Activated T-cell treated with anti-CD3 and anti-CD28 coated beads for 1 hour (primary cell): ENCODE measurements at regions not wholly inside any gene's neighbourhood (a gene's known extent, or its start where the extent isn't known, plus 50 kb on each side); places are given as distances from the start of the nearest gene placed in this dataset.

Source experiments
- DNase-seq: peaks from one replicate; pipeline ENCODE4 v3.0.0-alpha.2; 2020; ENCODE audit warnings: low read depth

DNA sequence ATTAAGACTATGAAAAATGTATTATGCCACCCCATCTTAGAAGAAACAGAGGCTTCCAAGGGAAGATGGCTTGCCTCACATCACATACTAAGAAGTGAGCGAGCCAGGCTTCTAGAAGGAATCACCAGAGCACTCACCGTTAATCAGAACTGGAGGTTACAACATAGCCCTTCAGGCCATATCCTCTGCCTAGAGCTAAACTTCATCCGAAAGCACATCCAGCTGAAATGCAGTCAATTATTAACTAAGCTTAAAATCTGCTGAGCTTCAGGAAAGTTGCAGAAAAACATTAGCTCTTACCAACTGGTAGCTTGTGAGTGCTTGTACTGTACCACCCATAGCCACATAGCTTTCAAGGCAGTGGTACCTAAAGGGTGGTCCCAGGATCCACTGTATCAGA, 483.2 kb downstream of the TBL1XR1 start:
- DNase-seq, result no peak

GRCh38 chr3:176712191-176712590, 485.1 kb downstream of the TBL1XR1 start:
- DNase-seq, result no peak

- DNase-seq, result no peak
Observed at GRCh38 chr3:176699288-176699687, 498.0 kb downstream of the TBL1XR1 start.

GRCh38 chr3:176697284-176697889, 499.9 kb downstream of the TBL1XR1 start:
- DNase-seq, result no peak

GRCh38 chr3:176696816-176697215, 500.5 kb downstream of the TBL1XR1 start:
- no peak for DNase-seq

- no peak for DNase-seq
Observed at GRCh38 chr3:176692966-176693785, 504.1 kb downstream of the TBL1XR1 start.

- no peak for DNase-seq
Observed at GRCh38 chr3:176692199-176692965, 504.9 kb downstream of the TBL1XR1 start.

- no peak for DNase-seq
Observed at GRCh38 chr3:176690083-176690869, 507.0 kb downstream of the TBL1XR1 start.

- no peak for DNase-seq
Observed at GRCh38 chr3:176687754-176688153, 509.5 kb downstream of the TBL1XR1 start.

GRCh38 chr3:176683382-176683781, 513.9 kb downstream of the TBL1XR1 start:
- DNase-seq, result no peak

DNA sequence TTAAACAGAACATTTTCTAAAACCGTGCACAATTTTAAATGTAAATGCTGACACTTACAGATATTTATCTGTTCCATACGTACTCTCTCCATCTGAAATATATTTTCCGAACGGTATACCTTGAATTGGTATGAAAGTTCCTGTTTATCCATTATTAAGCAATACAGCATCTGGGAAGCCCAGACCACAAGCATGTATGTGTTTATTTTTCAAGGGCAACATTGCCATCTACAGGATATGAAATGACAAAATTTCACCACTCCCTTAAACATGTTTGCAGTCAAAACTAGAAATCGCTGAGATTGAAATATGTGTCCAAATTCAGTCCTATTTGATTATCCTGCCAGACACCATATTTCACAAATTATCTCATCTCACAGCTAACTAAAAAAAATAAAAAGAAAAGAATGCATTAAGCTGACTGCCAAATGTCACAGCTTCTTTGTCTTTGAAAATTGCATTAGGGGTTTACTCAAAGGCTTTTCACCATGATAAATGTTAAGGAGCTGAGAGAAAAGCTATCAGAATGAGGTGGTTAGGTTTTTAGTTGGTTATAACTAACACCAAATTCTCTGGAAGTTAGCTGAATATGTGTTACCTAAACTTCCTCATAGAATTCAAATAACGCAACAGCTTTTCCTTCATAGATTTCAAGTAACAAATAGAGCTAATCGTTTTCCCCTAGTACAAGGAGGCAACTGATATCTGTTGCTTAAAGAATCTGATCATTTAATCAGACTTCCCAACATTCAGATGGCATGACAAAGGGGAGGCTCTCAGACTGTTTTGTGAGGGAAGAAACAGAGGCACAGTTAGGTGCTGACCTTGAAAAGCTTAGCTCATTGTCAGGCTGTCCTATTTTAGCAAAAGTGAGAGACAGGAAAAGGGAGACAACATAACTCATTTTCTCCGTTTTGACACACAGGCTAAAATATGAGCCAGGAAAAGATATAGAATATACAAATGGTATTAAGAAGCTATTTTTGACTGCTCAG, 533.1 kb downstream of the TBL1XR1 start:
- DNase-seq, result no peak

DNA sequence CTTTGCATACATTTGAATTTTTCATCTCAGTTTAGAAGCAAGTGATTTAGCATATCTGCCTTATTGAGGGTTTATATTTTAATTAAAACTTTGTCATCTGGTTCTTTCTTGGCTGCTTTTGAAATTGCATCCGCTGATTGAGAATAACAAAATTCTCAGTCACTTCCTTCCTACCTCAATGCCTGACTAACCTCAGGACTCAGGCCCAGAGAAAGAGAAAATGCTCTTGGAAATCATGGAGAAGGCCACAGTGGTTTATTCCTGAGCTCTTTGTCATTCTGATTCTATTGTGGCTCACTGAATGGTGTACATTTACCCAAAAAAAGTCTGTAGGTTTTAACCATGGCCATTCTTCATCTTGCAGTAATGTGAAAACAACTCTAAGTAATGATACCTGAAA, 533.9 kb downstream of the TBL1XR1 start:
- DNase-seq, result no peak

DNA sequence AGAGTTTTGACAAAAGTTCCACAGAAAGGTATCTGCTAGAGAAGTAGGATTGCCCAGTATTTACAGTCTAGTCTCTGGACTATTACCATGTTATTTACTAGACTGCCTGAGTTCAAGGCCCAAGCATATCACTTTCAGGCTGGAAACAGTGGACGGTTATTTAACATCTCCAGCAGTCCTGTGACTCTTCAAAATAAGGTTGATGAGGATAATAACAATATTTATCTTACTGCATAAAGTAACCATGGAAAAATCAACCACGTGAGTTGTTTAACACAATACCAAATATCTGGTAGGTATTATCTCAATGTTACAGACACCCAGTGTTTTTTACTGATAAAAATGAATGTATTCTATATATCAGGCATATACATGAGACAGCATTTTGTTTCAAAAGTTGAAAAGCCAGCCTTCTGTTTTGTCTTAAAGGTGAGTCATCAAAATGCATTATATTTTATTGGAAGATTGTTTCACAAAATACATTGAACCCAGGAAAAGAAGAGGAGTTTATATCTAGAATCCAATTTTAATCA, 535.8 kb downstream of the TBL1XR1 start:
- DNase-seq, result no peak

DNA sequence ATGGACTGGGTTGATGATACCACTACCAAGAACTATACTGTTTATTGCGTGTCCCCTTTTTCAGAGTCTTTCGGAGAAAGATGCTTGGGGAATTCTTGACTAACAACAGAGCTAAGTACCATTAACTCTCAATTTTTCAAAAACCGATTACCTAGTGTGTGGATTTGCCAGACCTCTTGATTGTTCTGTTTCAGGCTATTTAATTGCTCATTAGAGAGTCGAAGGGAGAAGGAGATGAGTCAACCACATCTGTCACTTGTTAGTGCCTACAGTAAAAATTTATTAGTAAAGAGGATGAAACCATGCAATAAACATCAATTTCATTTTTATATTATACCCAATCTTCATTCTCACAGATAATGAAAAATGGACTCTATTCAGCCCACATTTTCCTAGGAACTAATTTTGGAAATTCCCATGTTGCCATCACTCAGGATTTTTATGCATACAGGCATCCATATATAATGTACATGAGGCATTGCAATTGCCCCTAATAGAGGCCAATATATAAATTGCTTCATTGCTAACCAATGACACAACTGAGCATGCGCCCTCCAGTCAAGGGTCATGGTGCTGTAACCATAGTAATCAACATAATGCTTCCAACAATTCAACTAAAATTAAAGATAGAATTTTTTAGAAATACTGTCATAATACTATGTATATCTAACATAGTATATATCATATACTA, 541.7 kb downstream of the TBL1XR1 start:
- no peak for DNase-seq

DNA sequence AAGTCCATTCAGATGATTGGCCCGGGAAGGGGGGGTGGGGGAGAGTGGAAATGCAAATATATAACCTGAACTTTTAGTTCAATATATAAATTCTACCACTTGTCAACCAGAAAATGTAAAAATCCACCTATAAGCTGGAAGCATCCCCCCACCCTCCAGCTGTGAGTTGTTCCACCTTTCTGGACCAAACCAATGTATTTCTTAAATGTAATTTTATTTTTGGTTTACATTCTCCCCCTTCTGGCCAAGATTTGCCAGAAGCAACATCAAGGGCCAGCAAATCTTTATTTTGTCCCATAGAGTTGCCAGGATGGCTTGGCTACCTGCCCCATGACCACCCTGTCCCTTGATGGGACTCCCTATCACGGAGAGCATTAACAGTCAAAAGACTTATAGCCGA, 545.7 kb downstream of the TBL1XR1 start:
- DNase-seq, result no peak

DNA sequence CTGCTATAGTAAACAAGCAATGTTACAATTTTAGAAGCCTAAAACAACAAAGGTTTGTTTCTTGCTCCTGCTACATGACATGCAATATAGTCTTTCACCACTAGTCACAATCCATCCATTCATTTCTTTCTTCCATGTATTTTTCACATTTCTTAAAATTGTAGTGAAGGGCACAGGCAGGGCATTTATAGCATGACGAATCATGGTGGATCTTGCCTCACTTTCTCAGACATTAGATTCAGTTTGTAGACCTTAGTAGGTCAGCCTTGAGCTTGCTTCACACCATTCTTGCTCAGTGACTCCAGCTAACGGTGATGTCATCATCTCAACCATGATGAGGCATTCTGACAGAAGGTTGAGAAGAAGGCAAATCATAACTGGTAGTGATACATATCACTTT, 546.8 kb downstream of the TBL1XR1 start:
- DNase-seq, result no peak

DNA sequence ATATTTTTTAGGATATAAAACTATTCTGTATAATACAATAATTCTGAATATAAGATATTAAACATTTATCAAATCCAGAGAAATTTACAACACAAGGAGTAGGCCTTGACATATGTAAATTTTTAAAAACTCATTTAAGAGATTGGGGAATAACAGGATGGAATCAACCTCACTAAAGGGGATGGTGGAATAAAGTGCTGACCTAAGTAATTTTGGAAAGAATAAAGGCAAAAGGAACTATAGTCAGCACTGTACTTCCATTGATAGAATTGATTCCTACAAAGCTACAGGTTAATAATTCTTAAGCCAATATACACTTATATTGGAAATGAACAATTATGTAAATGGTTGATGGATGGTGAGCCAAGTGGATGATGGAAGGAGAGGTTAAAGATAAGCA, 549.3 kb downstream of the TBL1XR1 start:
- no peak for DNase-seq

- DNase-seq, result no peak
Observed at GRCh38 chr3:176633511-176633910, 563.8 kb downstream of the TBL1XR1 start.

DNA sequence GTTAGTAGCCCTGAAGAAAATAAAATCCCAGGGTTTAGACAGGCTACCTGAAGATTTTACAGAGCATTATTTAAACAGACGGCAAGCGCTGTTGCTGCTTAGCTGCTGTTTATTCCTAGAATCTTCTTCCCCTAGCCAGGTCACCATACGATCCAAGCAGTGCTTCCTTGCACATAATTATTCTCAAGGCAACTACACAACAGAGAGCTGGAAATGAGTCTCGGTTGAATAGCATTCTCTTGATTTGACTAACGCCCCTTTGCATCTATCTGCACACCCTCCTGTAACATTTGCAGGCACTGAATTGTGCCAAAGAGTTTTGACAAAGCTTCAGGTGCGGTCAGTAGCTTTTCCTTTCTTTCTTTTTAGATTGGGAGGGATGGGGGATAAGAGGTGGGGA, 564.4 kb downstream of the TBL1XR1 start:
- DNase-seq, result no peak

DNA sequence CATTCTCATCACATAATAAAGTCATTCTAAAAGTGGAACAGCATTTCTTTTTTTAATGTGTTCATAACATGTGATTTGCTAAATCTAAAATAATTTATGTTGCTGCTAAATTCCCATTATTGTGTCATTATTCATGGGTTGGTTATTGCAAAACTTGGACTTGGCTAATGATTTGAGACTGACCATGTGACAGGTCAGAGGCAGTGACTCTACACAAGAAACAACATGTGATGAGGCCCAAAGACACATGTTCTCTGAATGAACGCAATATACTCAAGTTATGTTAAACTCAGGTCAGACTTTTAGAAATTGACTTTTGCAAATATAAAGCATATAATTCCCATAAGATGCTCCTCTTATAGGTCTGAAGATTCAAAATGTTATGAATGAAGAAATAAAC, 566.1 kb downstream of the TBL1XR1 start:
- no peak for DNase-seq
